Neuronal stem cell (in vitro differentiated cells): ENCODE measurements at regions not wholly inside any gene's neighbourhood (a gene's known extent, or its start where the extent isn't known, plus 50 kb on each side); places are given as distances from the start of the nearest gene placed in this dataset.
"Not testable (repeated sequence)": the region's sequence is repeated elsewhere in the genome, so short reads cannot be mapped to it uniquely, and the experiment has no call there.

Experiments used
- DNase-seq: peaks from one replicate; pipeline ENCODE4 v3.0.0-alpha.2; 2013; ENCODE audit warnings: low spot score
- H2AFZ ChIP-seq: one replicate; pipeline ENCODE4 v1.6.1; 2013; ENCODE audit warnings: mild to moderate bottlenecking, low read length, inconsistent platforms
- H2AK5ac ChIP-seq: 2 replicates; pipeline ENCODE4 v1.6.1; 2013; ENCODE audit warnings: low read depth, mild to moderate bottlenecking, inconsistent platforms, low read length, moderate library complexity, mixed read lengths
- H2BK120ac ChIP-seq: 2 replicates; pipeline ENCODE4 v1.6.1; 2013; ENCODE audit warnings: low read depth, mild to moderate bottlenecking, inconsistent platforms, low read length, moderate library complexity, mixed read lengths
- H2BK12ac ChIP-seq: one replicate; pipeline ENCODE4 v1.6.1; 2013; ENCODE audit warnings: low read length, inconsistent platforms
- H2BK15ac ChIP-seq: 2 replicates; pipeline ENCODE4 v1.6.1; 2013; ENCODE audit warnings: mild to moderate bottlenecking, low read length, inconsistent platforms, mixed read lengths
- H2BK5ac ChIP-seq: one replicate; pipeline ENCODE4 v1.6.1; 2013; ENCODE audit warnings: inconsistent platforms, mild to moderate bottlenecking, low read length, moderate library complexity
- H3K14ac ChIP-seq: one replicate; pipeline ENCODE4 v1.6.1; 2013; ENCODE audit warnings: low read length, inconsistent platforms
- H3K18ac ChIP-seq: 2 replicates; pipeline ENCODE4 v1.6.1; 2013; ENCODE audit warnings: low read length, inconsistent platforms
- H3K23ac ChIP-seq: 2 replicates; pipeline ENCODE4 v1.6.1; 2013; ENCODE audit warnings: low read depth, mild to moderate bottlenecking, mixed read lengths, low read length, inconsistent platforms; ENCODE audit not compliant: poor library complexity
- H3K27ac ChIP-seq: replicated peaks from 3 replicates; pipeline ENCODE4 v1.5.1; 2013; ENCODE audit warnings: low read length, inconsistent platforms
- H3K27me3 ChIP-seq, 3 experiments: 2 replicates each; pipeline ENCODE4 v1.6.1; 2013; ENCODE audit warnings: low read length in 3 of 3, mild to moderate bottlenecking in 2 of 3, inconsistent platforms in 1 of 3, low read depth in 1 of 3, mixed read lengths in 1 of 3, moderate library complexity in 1 of 3; ENCODE audit not compliant: control insufficient read depth in 3 of 3, insufficient read depth in 3 of 3
- H3K36me3 ChIP-seq, 2 donors: replicated peaks in 1 of 2; 2 replicates each; pipeline ENCODE4 v1.6.1; 2013; ENCODE audit warnings: low read length in 2 of 2; ENCODE audit not compliant: control insufficient read depth in 2 of 2, insufficient read depth in 2 of 2
- H3K4ac ChIP-seq: 2 replicates; pipeline ENCODE4 v1.6.1; 2013; ENCODE audit warnings: inconsistent platforms, mild to moderate bottlenecking, low read length, moderate library complexity
- H3K4me1 ChIP-seq, 2 donors: 1 replicate in 1 of 2; 2 replicates in 1 of 2; pipeline ENCODE4 v1.6.1; 2013; ENCODE audit warnings: low read length in 2 of 2, low read depth in 1 of 2; ENCODE audit not compliant: control insufficient read depth in 2 of 2, insufficient read depth in 1 of 2
- H3K4me2 ChIP-seq: one replicate; pipeline ENCODE4 v1.6.1; 2013; ENCODE audit warnings: mild to moderate bottlenecking, low read length, inconsistent platforms; ENCODE audit not compliant: insufficient read depth, poor library complexity, severe bottlenecking
- H3K4me3 ChIP-seq, 2 donors: 2 replicates each; pipeline ENCODE4 v1.5.1; 2013; ENCODE audit warnings: low read length in 2 of 2, mild to moderate bottlenecking in 2 of 2, inconsistent platforms in 1 of 2, moderate library complexity in 1 of 2
- H3K79me1 ChIP-seq: one replicate; pipeline ENCODE4 v1.6.1; 2013; ENCODE audit warnings: low read depth, mild to moderate bottlenecking, inconsistent platforms, low read length, moderate library complexity
- H3K9ac ChIP-seq: one replicate; pipeline ENCODE4 v1.6.1; 2013; ENCODE audit warnings: mild to moderate bottlenecking, low read depth, low read length, inconsistent platforms; ENCODE audit not compliant: poor library complexity
- H3K9me3 ChIP-seq, 2 donors: replicated peaks in 1 of 2; 2 replicates each; pipeline versions ENCODE3 to v1.6.1; 2013; ENCODE audit warnings: low read length in 2 of 2, mild to moderate bottlenecking in 2 of 2, inconsistent platforms in 1 of 2, low read depth in 1 of 2, mixed read lengths in 1 of 2, moderate library complexity in 1 of 2; ENCODE audit not compliant: control insufficient read depth in 2 of 2, insufficient read depth in 1 of 2
- H4K8ac ChIP-seq: one replicate; pipeline ENCODE4 v1.6.1; 2013; ENCODE audit warnings: low read depth, mild to moderate bottlenecking, inconsistent platforms, low read length, moderate library complexity
- H4K91ac ChIP-seq: one replicate; pipeline ENCODE4 v1.6.1; 2013; ENCODE audit warnings: low read length, low read depth, mild to moderate bottlenecking, inconsistent platforms; ENCODE audit not compliant: poor library complexity
- WGBS, 2 donors: extraction: QIAGEN DNeasy Blood & Tissue Kit; methylation state at CpG; one replicate each; pipeline ENCODE4 v1.1.7; 2013; ENCODE audit warnings: missing lambda C conversion rate in 2 of 2, mixed read lengths in 1 of 2; ENCODE audit not compliant: insufficient read length in 2 of 2, insufficient replicate concordance in 1 of 2; ENCODE audit errors: extremely low coverage in 2 of 2; 5-methylcytosine and 5-hydroxymethylcytosine counted together

DNA sequence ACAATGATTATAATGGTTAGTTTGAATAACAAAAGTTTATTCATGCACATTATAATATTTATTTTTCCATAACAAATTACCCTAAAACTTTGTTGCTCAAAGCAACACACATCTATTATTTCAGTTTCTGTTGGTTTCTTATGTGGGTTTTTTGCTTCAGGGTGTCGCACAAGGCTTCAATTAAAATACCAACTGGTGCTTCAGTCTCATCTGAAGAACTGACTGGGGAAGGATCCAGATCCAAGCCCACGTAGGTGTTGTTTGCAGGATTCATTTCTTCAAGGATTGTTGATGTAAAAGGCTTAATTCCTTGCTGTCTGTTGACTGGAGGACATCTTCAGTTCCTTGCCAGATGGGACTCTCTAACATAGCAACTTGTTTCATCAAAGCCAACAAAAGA lies 747.2 kb upstream of the PCDH20 start:
- H4K91ac ChIP-seq, result no peak overlapping the region
- no peak overlapping the region for H2BK12ac ChIP-seq
- no CpG with 5 or more reads among the region's 2 CpGs for WGBS, 2 donors
- no peaks in the 10 kb centered on the region for H3K4me1 ChIP-seq
- no peak overlapping the region for H3K23ac ChIP-seq
- no peaks in the 10 kb centered on the region for H3K27me3 ChIP-seq
- H3K27ac ChIP-seq, result no peak overlapping the region
- no peak overlapping the region for H2BK120ac ChIP-seq
- H3K4me2 ChIP-seq, result no peak overlapping the region
- H3K36me3 ChIP-seq, result no peaks in the 10 kb centered on the region
- H2BK5ac ChIP-seq, result no peak overlapping the region
- no peaks in the 10 kb centered on the region for H3K9me3 ChIP-seq
- H3K4me3 ChIP-seq, result no peak overlapping the region
- no peak overlapping the region for H4K8ac ChIP-seq
- H2AK5ac ChIP-seq, result no peak overlapping the region
- no peak overlapping the region for H3K4ac ChIP-seq
- H3K14ac ChIP-seq, result no peak overlapping the region
- no peak for DNase-seq
- no peak overlapping the region for H3K18ac ChIP-seq
- no peak overlapping the region for H3K9ac ChIP-seq
- H3K79me1 ChIP-seq, result no peaks in the 10 kb centered on the region
- no peak overlapping the region for H2AFZ ChIP-seq
- H2BK15ac ChIP-seq, result no peak overlapping the region

DNA sequence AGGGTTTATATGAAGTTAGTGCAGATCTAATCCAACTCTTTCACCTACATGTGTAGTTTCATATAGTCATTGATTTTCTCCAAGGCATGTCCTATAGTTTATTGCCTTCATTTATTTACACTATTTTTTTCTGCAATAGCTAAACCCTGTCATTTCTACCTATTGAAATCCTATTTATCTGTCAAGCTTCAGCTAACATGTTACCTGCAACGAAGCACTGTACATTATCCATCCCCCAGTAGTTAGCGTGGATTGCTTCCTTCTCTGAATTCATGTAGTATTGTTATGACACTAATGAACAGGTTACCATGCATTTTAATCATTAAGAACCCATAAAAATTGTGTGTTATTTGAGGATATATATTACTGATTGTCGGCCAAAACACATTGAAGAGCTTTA lies 742.9 kb upstream of the PCDH20 start:
- Histone ChIP-seq H3K27me3 (no peaks in the 10 kb centered on the region), H3K4me1 (no peaks in the 10 kb centered on the region), H2BK12ac (no peak overlapping the region), H3K4ac (no peak overlapping the region), H3K18ac (no peak overlapping the region), H2AK5ac (no peak overlapping the region), H3K9ac (no peak overlapping the region), H3K79me1 (no peaks in the 10 kb centered on the region), H2BK120ac (no peak overlapping the region), H2BK15ac (no peak overlapping the region), H3K23ac (no peak overlapping the region), H2AFZ (no peak overlapping the region), H3K14ac (no peak overlapping the region), H3K27ac (no peak overlapping the region), H3K36me3 (no peaks in the 10 kb centered on the region), H3K4me3 (no peak overlapping the region), H4K91ac (no peak overlapping the region), H3K4me2 (no peak overlapping the region), H3K9me3 (no peaks in the 10 kb centered on the region), H2BK5ac (no peak overlapping the region), H4K8ac (no peak overlapping the region)
- no CpG with 5 or more reads among the region's 3 CpGs for WGBS, 2 donors
- no peak for DNase-seq

DNA sequence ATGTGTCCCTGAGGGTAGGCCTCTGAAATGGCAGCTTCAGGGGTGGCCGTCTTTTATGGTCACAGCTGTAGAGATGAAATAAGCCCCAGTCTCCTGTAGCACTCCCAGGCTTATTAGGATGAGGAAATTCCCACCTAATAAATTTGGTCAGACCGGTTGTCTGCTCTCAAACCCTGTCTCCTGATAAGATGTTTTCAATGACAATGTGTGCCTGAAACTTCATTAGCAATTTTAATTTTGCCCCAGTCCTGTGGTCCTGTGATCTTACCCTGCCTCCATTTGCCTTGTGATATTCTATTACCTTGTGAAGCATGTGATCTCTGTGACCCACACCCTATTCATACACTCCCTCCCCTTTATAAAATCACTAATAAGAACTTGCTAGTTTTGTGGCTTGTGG lies 736.1 kb upstream of the PCDH20 start:
- not testable (repeated sequence) for H3K4me2 ChIP-seq, H3K9ac ChIP-seq, H3K79me1 ChIP-seq, H2AK5ac ChIP-seq, H4K8ac ChIP-seq, H2BK120ac ChIP-seq, H3K23ac ChIP-seq, H4K91ac ChIP-seq, H2AFZ ChIP-seq, H3K36me3 ChIP-seq, H3K27me3 ChIP-seq, H3K4me3 ChIP-seq, H3K4me1 ChIP-seq, H3K27ac ChIP-seq, H3K9me3 ChIP-seq, H3K18ac ChIP-seq, H2BK5ac ChIP-seq, H3K4ac ChIP-seq, DNase-seq, H2BK12ac ChIP-seq, H2BK15ac ChIP-seq, H3K14ac ChIP-seq
- WGBS, 2 donors, result no CpG with 5 or more reads among the region's 2 CpGs

DNA sequence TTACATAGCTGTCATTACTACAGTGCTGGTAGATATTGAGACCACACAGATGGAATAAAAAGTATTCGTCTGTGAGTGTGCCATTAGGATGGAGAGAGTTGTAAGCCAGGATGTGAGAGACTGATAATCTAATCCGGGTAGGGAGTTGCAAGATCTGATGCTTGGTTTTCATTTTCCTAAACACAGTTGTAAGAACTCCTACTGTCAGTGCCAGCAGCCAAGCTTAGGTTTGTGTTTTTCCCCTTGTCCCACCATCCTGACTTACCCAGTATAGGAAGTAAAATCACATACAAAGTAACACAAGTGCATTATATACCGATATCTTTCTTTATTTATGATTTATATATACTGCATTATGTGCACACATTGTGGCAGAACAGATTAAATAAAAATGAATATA lies 726.4 kb upstream of the PCDH20 start:
- WGBS, 2 donors, result no CpG with 5 or more reads among the region's 3 CpGs
- no peak overlapping the region for H3K27ac ChIP-seq
- H3K23ac ChIP-seq, result no peak overlapping the region
- no peak overlapping the region for H3K14ac ChIP-seq
- H2BK12ac ChIP-seq, result no peak overlapping the region
- H2AK5ac ChIP-seq, result no peak overlapping the region
- H3K18ac ChIP-seq, result no peak overlapping the region
- H3K4me3 ChIP-seq, result no peak overlapping the region
- no peaks in the 10 kb centered on the region for H3K4me1 ChIP-seq
- H2BK5ac ChIP-seq, result no peak overlapping the region
- no peak overlapping the region for H4K8ac ChIP-seq
- H3K79me1 ChIP-seq, result no peaks in the 10 kb centered on the region
- peaks cover 6% of the 10 kb centered on the region in 2 donors for H3K9me3 ChIP-seq
- DNase-seq, result no peak
- H3K36me3 ChIP-seq, result peaks cover 0 to 2% of the 10 kb centered on the region in 2 donors
- H3K9ac ChIP-seq, result no peak overlapping the region
- H3K4ac ChIP-seq, result no peak overlapping the region
- H3K27me3 ChIP-seq, result no peaks in the 10 kb centered on the region
- H3K4me2 ChIP-seq, result no peak overlapping the region
- H4K91ac ChIP-seq, result no peak overlapping the region
- H2BK15ac ChIP-seq, result no peak overlapping the region
- H2BK120ac ChIP-seq, result no peak overlapping the region
- H2AFZ ChIP-seq, result no peak overlapping the region
